ENCODE measurements at regions not wholly inside any gene's neighbourhood (a gene's known extent, or its start where the extent isn't known, plus 50 kb on each side); places are given as distances from the start of the nearest gene placed in this dataset.

DNA sequence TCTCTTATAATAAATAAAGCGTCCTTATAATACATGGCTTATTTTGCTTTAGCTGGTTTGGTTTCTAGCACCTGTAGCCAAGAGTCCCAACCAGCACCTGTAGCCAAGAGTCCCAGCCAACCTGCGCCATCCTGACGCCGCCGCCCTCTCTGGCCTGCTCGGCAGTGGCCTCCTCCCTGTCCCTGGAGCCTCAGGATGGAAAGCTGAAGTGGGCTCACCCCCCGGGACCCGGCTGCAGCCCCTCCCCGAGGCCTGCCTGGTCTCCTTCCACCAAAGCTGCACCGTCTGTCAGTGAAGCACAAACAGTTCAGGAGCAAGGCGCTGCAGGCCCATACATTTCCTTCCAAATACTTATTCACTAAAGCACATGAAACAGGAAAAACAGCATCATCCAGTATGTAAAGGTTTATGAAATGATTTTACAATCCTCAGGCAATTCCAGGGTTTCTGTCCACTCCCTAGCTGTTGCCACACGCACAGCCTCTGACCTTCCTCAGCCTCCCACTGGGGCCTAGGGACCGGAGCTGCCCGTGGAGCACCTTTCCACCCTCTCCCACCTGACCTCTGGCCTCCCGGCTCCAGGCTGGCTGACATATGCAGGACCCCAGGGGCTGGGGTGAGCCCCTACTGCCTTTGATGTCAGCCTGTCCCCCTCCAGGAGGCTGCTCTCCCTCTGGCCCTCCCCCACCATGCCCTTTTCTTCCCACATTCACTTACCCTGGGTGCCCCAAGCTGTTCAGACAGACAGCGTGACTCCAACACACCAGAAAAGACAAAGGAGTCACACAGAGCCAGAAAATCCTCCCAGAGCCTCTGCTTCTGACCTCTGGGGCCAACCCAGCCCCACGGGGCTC, 149.6 kb upstream of the PPP2R2D start:
- DNase-seq, result no peak
- Histone ChIP-seq H3K27ac (no peak overlapping the region), H3K27me3 (no peaks in the 10 kb centered on the region), H3K4me1 (no peaks in the 10 kb centered on the region), H3K36me3 (ENCODE audit: low read depth, missing control alignments) (no peaks in the 10 kb centered on the region), H3K9me3 (no peaks in the 10 kb centered on the region), H3K4me3 (no peak overlapping the region)
- WGBS, 2 donors, result 79% methylated on average over 17 of the region's 17 CpGs
- intact Hi-C loops (cut with DNase I; ENCODE audit: low total_unique reads), result no loop called here
- TF ChIP-seq, protein P1, sequence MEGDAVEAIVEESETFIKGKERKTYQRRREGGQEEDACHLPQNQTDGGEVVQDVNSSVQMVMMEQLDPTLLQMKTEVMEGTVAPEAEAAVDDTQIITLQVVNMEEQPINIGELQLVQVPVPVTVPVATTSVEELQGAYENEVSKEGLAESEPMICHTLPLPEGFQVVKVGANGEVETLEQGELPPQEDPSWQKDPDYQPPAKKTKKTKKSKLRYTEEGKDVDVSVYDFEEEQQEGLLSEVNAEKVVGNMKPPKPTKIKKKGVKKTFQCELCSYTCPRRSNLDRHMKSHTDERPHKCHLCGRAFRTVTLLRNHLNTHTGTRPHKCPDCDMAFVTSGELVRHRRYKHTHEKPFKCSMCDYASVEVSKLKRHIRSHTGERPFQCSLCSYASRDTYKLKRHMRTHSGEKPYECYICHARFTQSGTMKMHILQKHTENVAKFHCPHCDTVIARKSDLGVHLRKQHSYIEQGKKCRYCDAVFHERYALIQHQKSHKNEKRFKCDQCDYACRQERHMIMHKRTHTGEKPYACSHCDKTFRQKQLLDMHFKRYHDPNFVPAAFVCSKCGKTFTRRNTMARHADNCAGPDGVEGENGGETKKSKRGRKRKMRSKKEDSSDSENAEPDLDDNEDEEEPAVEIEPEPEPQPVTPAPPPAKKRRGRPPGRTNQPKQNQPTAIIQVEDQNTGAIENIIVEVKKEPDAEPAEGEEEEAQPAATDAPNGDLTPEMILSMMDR (IDR thresholded peaks at IDR 0.05), result no peak
- no peak for TF ChIP-seq POLR2A (IDR thresholded peaks at IDR 0.05)

DNA sequence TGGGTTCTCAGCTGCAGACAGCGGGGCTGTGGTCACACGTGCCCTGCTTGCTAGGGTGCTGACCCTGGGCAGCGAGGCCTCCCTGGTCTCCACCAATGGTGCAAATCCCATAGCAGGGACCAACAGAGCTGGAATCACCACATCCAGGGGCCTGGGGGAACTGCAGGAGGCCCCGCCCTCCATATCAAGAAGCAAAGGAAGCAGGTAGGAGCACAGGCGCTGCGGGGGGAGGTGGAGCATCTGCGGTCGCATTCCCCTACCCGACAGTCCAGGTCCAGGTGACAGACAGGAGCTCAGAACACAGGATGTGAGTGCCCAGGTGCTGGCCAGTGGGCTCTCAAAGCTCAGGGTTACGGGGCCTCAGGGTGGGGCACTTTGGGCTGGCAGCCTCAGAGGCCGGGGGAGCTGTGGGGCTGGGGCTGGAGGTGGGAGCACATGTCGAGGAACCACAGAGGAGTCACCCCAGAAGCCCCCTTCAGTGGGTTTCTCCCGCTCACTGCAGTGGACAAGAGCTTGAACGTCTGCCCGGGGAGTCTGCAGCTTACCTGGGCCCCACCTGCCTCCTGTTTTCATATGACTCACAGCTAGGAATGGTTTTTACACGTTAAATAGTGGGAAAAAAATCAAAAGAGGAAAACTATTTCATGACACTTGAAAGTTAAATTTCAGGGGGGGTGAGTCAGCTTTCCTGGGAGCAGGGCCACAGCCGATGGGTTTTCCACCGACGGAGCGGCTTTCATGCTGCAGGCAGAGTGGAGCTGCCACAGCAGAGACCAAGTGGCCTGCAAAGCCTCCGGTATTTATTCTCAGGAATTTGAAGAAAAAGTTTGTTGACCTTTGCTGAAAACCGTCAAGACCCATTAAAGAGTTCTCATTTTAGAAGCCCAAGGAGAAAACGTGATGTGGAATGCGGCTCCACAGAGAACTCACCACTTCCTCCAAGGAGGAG, 148.7 kb upstream of the PPP2R2D start:
- no peaks in the 10 kb centered on the region for H3K36me3 ChIP-seq (ENCODE audit: low read depth, missing control alignments)
- TF ChIP-seq POLR2A (IDR thresholded peaks at IDR 0.05), result no peak
- TF ChIP-seq, protein P1 (IDR thresholded peaks at IDR 0.05), result no peak
- no peak for DNase-seq
- no peak overlapping the region for H3K27ac ChIP-seq
- H3K27me3 ChIP-seq, result no peaks in the 10 kb centered on the region
- WGBS, 2 donors, result 82 to 83% methylated on average over 17 to 24 of the region's 24 CpGs
- no peaks in the 10 kb centered on the region for H3K4me1 ChIP-seq
- no peaks in the 10 kb centered on the region for H3K9me3 ChIP-seq
- intact Hi-C loops (cut with DNase I; ENCODE audit: low total_unique reads), result no loop called here
- no peak overlapping the region for H3K4me3 ChIP-seq

DNA sequence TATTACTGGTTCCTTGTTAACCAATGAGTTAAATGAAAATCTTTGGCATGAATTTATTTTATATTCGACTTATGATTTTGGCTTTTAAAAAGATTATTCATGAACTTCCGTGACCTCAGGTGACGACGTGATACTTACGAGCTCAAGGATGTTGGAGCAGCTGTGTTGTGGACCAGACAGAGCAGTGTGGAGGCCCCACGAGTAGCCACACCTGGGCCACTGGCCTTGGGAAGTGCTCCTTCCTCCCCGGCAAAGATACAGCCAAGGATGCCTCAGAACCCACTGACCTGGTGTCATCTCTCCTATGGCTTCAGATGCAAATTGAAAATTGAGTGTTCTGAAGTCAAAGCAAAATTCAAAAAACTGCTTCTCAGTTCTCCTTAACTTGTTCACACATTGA, 147.5 kb upstream of the PPP2R2D start:
- DNase-seq, result no peak
- intact Hi-C loops (cut with DNase I; ENCODE audit: low total_unique reads), result no loop called here
- no peak overlapping the region for H3K27ac ChIP-seq
- no peaks in the 10 kb centered on the region for H3K36me3 ChIP-seq (ENCODE audit: low read depth, missing control alignments)
- H3K27me3 ChIP-seq, result no peaks in the 10 kb centered on the region
- TF ChIP-seq POLR2A (IDR thresholded peaks at IDR 0.05), result no peak
- TF ChIP-seq, protein P1 (IDR thresholded peaks at IDR 0.05), result no peak
- WGBS, 2 donors, result 57 to 65% methylated on average over 7 of the region's 7 CpGs
- no peak overlapping the region for H3K4me3 ChIP-seq
- H3K9me3 ChIP-seq, result no peaks in the 10 kb centered on the region
- H3K4me1 ChIP-seq, result no peaks in the 10 kb centered on the region

GRCh38 chr10:131755200-131755599, 145.6 kb upstream of the PPP2R2D start:
- Histone ChIP-seq H3K27me3 (no peaks in the 10 kb centered on the region), H3K4me3 (no peak overlapping the region), H3K9me3 (no peaks in the 10 kb centered on the region), H3K36me3 (ENCODE audit: low read depth, missing control alignments) (no peaks in the 10 kb centered on the region), H3K27ac (no peak overlapping the region), H3K4me1 (no peaks in the 10 kb centered on the region)
- DNase-seq, result no peak
- 92 to 94% methylated on average over 5 of the region's 5 CpGs for WGBS, 2 donors
- intact Hi-C loops (cut with DNase I; ENCODE audit: low total_unique reads), result no loop called here
- no peak for TF ChIP-seq POLR2A (IDR thresholded peaks at IDR 0.05)
- TF ChIP-seq, protein P1 (IDR thresholded peaks at IDR 0.05), result no peak

All from testis (tissue), 2 donors.